SK-MEL-5 (cell line): ENCODE measurements at regions not wholly inside any gene's neighbourhood (a gene's known extent, or its start where the extent isn't known, plus 50 kb on each side); places are given as distances from the start of the nearest gene placed in this dataset.

ENCODE experiments used
- DNase-seq: peaks from one replicate; pipeline ENCODE4 v3.0.0-alpha.2; 2016; ENCODE audit warnings: low read depth, low spot score
- in situ Hi-C: cut with HindIII; loops from 2 replicates; pipeline ENCODE4 v1.10.0; 2016; ENCODE audit warnings: low sequenced_read_pairs, high pct_unique_total_duplicates, low pct_unique_long_range_greater_than_20kb

- in situ Hi-C loops: no loop called here
- DNase-seq: no peak
Observed at GRCh38 chr4:126271292-126271691, 956.5 kb downstream of the FAT4 start.

GRCh38 chr4:126273746-126274145 is 959.0 kb downstream of the FAT4 start:
- in situ Hi-C loops: no loop called here
- DNase-seq: no peak

- in situ Hi-C loops: no loop called here
Observed at GRCh38 chr4:126291886-126292285, 977.1 kb downstream of the FAT4 start.

GRCh38 chr4:126298271-126298670 is 983.5 kb downstream of the FAT4 start:
- in situ Hi-C loops: no loop called here
- no peak for DNase-seq

More at GRCh38 chr4:126291886-126292285, 977.1 kb downstream of the FAT4 start:
- DNase-seq: no peak

- no peak for DNase-seq
- in situ Hi-C loops: no loop called here
Observed at GRCh38 chr4:126306152-126306869, 991.6 kb downstream of the FAT4 start.

GRCh38 chr4:126318376-126318775 is 1003.6 kb downstream of the FAT4 start:
- no peak for DNase-seq
- in situ Hi-C loops: no loop called here

- in situ Hi-C loops: no loop called here
Observed at GRCh38 chr4:126328914-126329313, 1014.2 kb downstream of the FAT4 start.

GRCh38 chr4:126338548-126338947 is 1023.8 kb downstream of the FAT4 start:
- in situ Hi-C loops: no loop called here
- DNase-seq: no peak

More at GRCh38 chr4:126328914-126329313, 1014.2 kb downstream of the FAT4 start:
- no peak for DNase-seq

GRCh38 chr4:126341927-126342326 is 1027.2 kb downstream of the FAT4 start:
- DNase-seq: no peak
- in situ Hi-C loops: no loop called here

- DNase-seq: no peak
- in situ Hi-C loops: no loop called here
Observed at GRCh38 chr4:126344472-126344871, 1029.7 kb downstream of the FAT4 start.

- no peak for DNase-seq
- in situ Hi-C loops: no loop called here
Observed at GRCh38 chr4:126346654-126347053, 1031.9 kb downstream of the FAT4 start.

- in situ Hi-C loops: no loop called here
- no peak for DNase-seq
Observed at GRCh38 chr4:126354784-126355183, 1040.0 kb downstream of the FAT4 start.

- in situ Hi-C loops: no loop called here
- DNase-seq: no peak
Observed at GRCh38 chr4:126358041-126358440, 1043.3 kb downstream of the FAT4 start.

GRCh38 chr4:126361287-126361686 is 1046.5 kb downstream of the FAT4 start:
- DNase-seq: no peak
- in situ Hi-C loops: no loop called here

- DNase-seq: no peak
- in situ Hi-C loops: no loop called here
Observed at GRCh38 chr4:126364311-126364911, 1049.7 kb downstream of the FAT4 start.

GRCh38 chr4:126369076-126369475 is 1054.3 kb downstream of the FAT4 start:
- in situ Hi-C loops: no loop called here
- DNase-seq: no peak

GRCh38 chr4:126372634-126373033 is 1057.9 kb downstream of the FAT4 start:
- in situ Hi-C loops: no loop called here

GRCh38 chr4:126375462-126376054 is 1060.8 kb downstream of the FAT4 start:
- DNase-seq: no peak
- in situ Hi-C loops: no loop called here

More at GRCh38 chr4:126372634-126373033, 1057.9 kb downstream of the FAT4 start:
- DNase-seq: no peak

- DNase-seq: no peak
- in situ Hi-C loops: no loop called here
Observed at GRCh38 chr4:126385954-126386353, 1071.2 kb downstream of the FAT4 start.
